ENCODE measurements at regions not wholly inside any gene's neighbourhood (a gene's known extent, or its start where the extent isn't known, plus 50 kb on each side); places are given as distances from the start of the nearest gene placed in this dataset.

DNA sequence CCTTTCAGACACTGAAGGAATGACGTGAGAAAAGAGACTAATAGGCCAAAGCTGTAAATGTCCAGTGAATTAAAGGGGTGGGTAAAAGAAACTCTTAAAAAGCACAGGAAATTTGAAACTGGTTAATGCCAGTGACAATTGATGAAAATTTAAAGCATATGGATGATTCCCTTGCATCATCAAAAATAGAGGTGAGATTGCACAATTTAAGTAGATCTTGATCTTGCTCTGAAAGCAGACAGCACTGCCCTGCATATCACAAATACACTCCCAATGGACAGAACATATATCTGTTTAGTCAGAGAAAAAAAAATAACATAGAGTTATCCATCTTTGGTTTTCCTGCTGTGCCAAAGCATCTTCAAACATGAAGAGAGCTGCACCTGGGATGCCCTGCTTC is 86.7 kb upstream of the UBE2E3 start:
- TF ChIP-seq GATA2 (IDR thresholded peaks at IDR 0.05; ENCODE audit: low read depth, low read length) (no peak), GATA3 (IDR thresholded peaks at IDR 0.05; ENCODE audit: low read depth, low read length) (no peak)
